ENCODE measurements at regions not wholly inside any gene's neighbourhood (a gene's known extent, or its start where the extent isn't known, plus 50 kb on each side); places are given as distances from the start of the nearest gene placed in this dataset.

DNA sequence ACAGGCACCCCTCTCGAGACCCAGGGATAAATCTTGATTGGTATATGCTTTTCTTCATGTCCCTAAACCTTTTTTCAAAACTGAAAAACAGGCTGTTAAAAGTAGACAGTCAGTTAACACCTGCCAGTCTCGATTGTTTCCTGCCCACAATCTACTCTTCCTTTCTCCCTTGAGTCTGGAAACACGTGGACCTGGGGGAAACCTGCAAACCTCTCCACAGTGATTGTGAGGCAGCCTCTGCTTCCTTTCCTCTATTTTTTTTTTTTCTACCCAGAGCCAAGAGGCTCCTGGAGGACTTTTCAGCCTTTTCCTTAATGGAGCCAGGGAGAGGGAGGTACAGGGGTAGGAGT, 69.4 kb upstream of the CLMP start:
- H3K4me2 ChIP-seq (ENCODE audit: insufficient read depth, low read length, poor library complexity, severe bottlenecking): no peak overlapping the region
- WGBS, 2 donors (ENCODE audit: extremely low coverage in 2 of 2, insufficient read length in 2 of 2, insufficient replicate concordance in 1 of 2): no CpG with 5 or more reads among the region's 3 CpGs
- no peak overlapping the region for H2BK15ac ChIP-seq (ENCODE audit: low read length)
- H3K4me3 ChIP-seq (ENCODE audit: low read length in 2 of 2): no peak overlapping the region
- no peak overlapping the region for H2BK120ac ChIP-seq (ENCODE audit: low read depth, low read length)
- no peak overlapping the region for H4K91ac ChIP-seq (ENCODE audit: low read depth, low read length, poor library complexity)
- DNase-seq (ENCODE audit: low spot score): no peak
- H3K27ac ChIP-seq (replicated peaks; ENCODE audit: low read length): no peak overlapping the region
- H2BK5ac ChIP-seq (ENCODE audit: low read length): no peak overlapping the region
- H2AFZ ChIP-seq (ENCODE audit: low read length): peak overlapping the region; percentile 45
- no peak overlapping the region for H2AK5ac ChIP-seq (ENCODE audit: low read depth, low read length)
- H3K4ac ChIP-seq (ENCODE audit: low read length): no peak overlapping the region
- H3K14ac ChIP-seq (ENCODE audit: low read length): no peak overlapping the region
- H3K18ac ChIP-seq (ENCODE audit: low read length): no peak overlapping the region
- no peaks in the 10 kb centered on the region for H3K9me3 ChIP-seq (replicated peaks in 1 of 2; ENCODE audit: control insufficient read depth in 2 of 2, insufficient read depth in 1 of 2, low read depth in 1 of 2, low read length in 2 of 2)
- no peaks in the 10 kb centered on the region for H3K36me3 ChIP-seq (replicated peaks in 1 of 2; ENCODE audit: control insufficient read depth in 2 of 2, insufficient read depth in 2 of 2, low read length in 2 of 2)
- H3K9ac ChIP-seq (ENCODE audit: low read depth, low read length, poor library complexity): no peak overlapping the region
- H3K79me1 ChIP-seq (ENCODE audit: low read depth, low read length): no peaks in the 10 kb centered on the region
- H2BK12ac ChIP-seq (ENCODE audit: low read length): no peak overlapping the region
- H3K23ac ChIP-seq (ENCODE audit: low read depth, low read length, poor library complexity): no peak overlapping the region
- peaks cover 0 to 19% (median 0%) of the 10 kb centered on the region in 3 experiments for H3K27me3 ChIP-seq (ENCODE audit: control insufficient read depth in 3 of 3, insufficient read depth in 3 of 3, low read depth in 1 of 3, low read length in 3 of 3)
- no peak overlapping the region for H4K8ac ChIP-seq (ENCODE audit: low read depth, low read length)
- peaks cover 5 to 14% of the 10 kb centered on the region in 2 donors for H3K4me1 ChIP-seq (ENCODE audit: control insufficient read depth in 2 of 2, insufficient read depth in 1 of 2, low read depth in 1 of 2, low read length in 2 of 2)

- Histone ChIP-seq H3K4me2 (ENCODE audit: insufficient read depth, low read length, poor library complexity, severe bottlenecking) (peak overlapping the region; percentile 11), H4K8ac (ENCODE audit: low read depth, low read length) (no peak overlapping the region), H3K4ac (ENCODE audit: low read length) (no peak overlapping the region), H3K36me3 (replicated peaks in 1 of 2; ENCODE audit: control insufficient read depth in 2 of 2, insufficient read depth in 2 of 2, low read length in 2 of 2) (no peaks in the 10 kb centered on the region), H2AK5ac (ENCODE audit: low read depth, low read length) (no peak overlapping the region), H3K9ac (ENCODE audit: low read depth, low read length, poor library complexity) (no peak overlapping the region), H2AFZ (ENCODE audit: low read length) (peak overlapping the region; percentile 91), H3K79me1 (ENCODE audit: low read depth, low read length) (no peaks in the 10 kb centered on the region), H4K91ac (ENCODE audit: low read depth, low read length, poor library complexity) (no peak overlapping the region), H3K27me3 (ENCODE audit: control insufficient read depth in 3 of 3, insufficient read depth in 3 of 3, low read depth in 1 of 3, low read length in 3 of 3) (peaks cover 0 to 19% (median 0%) of the 10 kb centered on the region in 3 experiments), H3K4me3 (ENCODE audit: low read length in 2 of 2) (peak overlapping the region in 1 of 2 donors; percentile 38), H2BK5ac (ENCODE audit: low read length) (no peak overlapping the region), H3K14ac (ENCODE audit: low read length) (no peak overlapping the region), H3K18ac (ENCODE audit: low read length) (no peak overlapping the region), H2BK15ac (ENCODE audit: low read length) (no peak overlapping the region), H2BK12ac (ENCODE audit: low read length) (no peak overlapping the region), H3K27ac (replicated peaks; ENCODE audit: low read length) (no peak overlapping the region), H3K4me1 (ENCODE audit: control insufficient read depth in 2 of 2, insufficient read depth in 1 of 2, low read depth in 1 of 2, low read length in 2 of 2) (peaks cover 4 to 11% of the 10 kb centered on the region in 2 donors), H3K23ac (ENCODE audit: low read depth, low read length, poor library complexity) (no peak overlapping the region), H3K9me3 (replicated peaks in 1 of 2; ENCODE audit: control insufficient read depth in 2 of 2, insufficient read depth in 1 of 2, low read depth in 1 of 2, low read length in 2 of 2) (peaks cover 0 to 7% of the 10 kb centered on the region in 2 donors), H2BK120ac (ENCODE audit: low read depth, low read length) (no peak overlapping the region)
- no CpG with 5 or more reads among the region's 25 CpGs for WGBS, 2 donors (ENCODE audit: extremely low coverage in 2 of 2, insufficient read length in 2 of 2, insufficient replicate concordance in 1 of 2)
- DNase-seq (ENCODE audit: low spot score): peak; percentile 69
Measured at GRCh38 chr11:123261345-123262106, 66.5 kb upstream of the CLMP start.

DNA sequence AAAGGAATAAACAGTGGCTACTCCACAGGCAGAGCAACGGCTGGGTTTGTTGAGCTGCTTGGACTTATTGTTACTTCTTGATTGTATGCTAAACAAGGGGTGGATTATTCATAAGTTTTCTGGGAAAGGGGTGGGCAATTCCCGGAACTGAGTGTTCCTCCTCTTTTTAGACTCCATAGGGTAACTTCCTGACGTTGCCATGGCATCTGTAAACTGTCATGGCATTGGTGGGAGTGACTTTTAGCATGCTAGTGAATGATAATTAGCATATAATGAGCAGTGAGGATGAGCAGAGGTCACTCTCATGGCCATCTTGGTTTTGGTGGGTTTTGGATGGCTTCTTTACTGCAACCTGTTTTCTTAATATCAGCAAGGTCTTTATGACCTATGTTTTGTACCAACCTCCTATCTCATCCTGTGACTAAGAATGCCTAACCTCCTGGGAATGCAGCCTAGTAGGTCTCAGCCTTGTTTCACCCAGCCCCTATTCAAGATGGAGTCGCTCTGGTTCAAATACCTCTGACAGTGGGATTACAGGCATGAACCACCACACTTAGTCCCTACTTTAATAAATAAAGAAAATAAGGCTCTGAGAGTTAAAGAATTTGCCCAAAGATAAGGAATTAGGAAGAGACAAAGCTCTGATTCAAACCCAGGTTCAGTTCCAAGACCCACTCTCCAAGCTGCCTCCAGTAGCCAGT, 65.6 kb upstream of the CLMP start:
- no peak overlapping the region for H2AK5ac ChIP-seq (ENCODE audit: low read depth, low read length)
- no peak overlapping the region for H3K14ac ChIP-seq (ENCODE audit: low read length)
- H3K36me3 ChIP-seq (replicated peaks in 1 of 2; ENCODE audit: control insufficient read depth in 2 of 2, insufficient read depth in 2 of 2, low read length in 2 of 2): no peaks in the 10 kb centered on the region
- H3K4me1 ChIP-seq (ENCODE audit: control insufficient read depth in 2 of 2, insufficient read depth in 1 of 2, low read depth in 1 of 2, low read length in 2 of 2): peaks cover 9 to 18% of the 10 kb centered on the region in 2 donors
- H3K4ac ChIP-seq (ENCODE audit: low read length): no peak overlapping the region
- no peak overlapping the region for H4K91ac ChIP-seq (ENCODE audit: low read depth, low read length, poor library complexity)
- H2BK120ac ChIP-seq (ENCODE audit: low read depth, low read length): no peak overlapping the region
- H2BK15ac ChIP-seq (ENCODE audit: low read length): no peak overlapping the region
- H3K9ac ChIP-seq (ENCODE audit: low read depth, low read length, poor library complexity): no peak overlapping the region
- no peak overlapping the region for H2BK12ac ChIP-seq (ENCODE audit: low read length)
- no peak overlapping the region for H3K4me2 ChIP-seq (ENCODE audit: insufficient read depth, low read length, poor library complexity, severe bottlenecking)
- H3K4me3 ChIP-seq (ENCODE audit: low read length in 2 of 2): no peak overlapping the region
- no CpG with 5 or more reads among the region's 4 CpGs for WGBS, 2 donors (ENCODE audit: extremely low coverage in 2 of 2, insufficient read length in 2 of 2, insufficient replicate concordance in 1 of 2)
- H2BK5ac ChIP-seq (ENCODE audit: low read length): no peak overlapping the region
- no peaks in the 10 kb centered on the region for H3K79me1 ChIP-seq (ENCODE audit: low read depth, low read length)
- no peak for DNase-seq (ENCODE audit: low spot score)
- peaks cover 0 to 7% of the 10 kb centered on the region in 2 donors for H3K9me3 ChIP-seq (replicated peaks in 1 of 2; ENCODE audit: control insufficient read depth in 2 of 2, insufficient read depth in 1 of 2, low read depth in 1 of 2, low read length in 2 of 2)
- peak overlapping the region; percentile 91 for H2AFZ ChIP-seq (ENCODE audit: low read length)
- H3K27ac ChIP-seq (replicated peaks; ENCODE audit: low read length): no peak overlapping the region
- peaks cover 0 to 18% (median 0%) of the 10 kb centered on the region in 3 experiments for H3K27me3 ChIP-seq (ENCODE audit: control insufficient read depth in 3 of 3, insufficient read depth in 3 of 3, low read depth in 1 of 3, low read length in 3 of 3)
- H3K18ac ChIP-seq (ENCODE audit: low read length): no peak overlapping the region
- no peak overlapping the region for H4K8ac ChIP-seq (ENCODE audit: low read depth, low read length)
- no peak overlapping the region for H3K23ac ChIP-seq (ENCODE audit: low read depth, low read length, poor library complexity)

DNA sequence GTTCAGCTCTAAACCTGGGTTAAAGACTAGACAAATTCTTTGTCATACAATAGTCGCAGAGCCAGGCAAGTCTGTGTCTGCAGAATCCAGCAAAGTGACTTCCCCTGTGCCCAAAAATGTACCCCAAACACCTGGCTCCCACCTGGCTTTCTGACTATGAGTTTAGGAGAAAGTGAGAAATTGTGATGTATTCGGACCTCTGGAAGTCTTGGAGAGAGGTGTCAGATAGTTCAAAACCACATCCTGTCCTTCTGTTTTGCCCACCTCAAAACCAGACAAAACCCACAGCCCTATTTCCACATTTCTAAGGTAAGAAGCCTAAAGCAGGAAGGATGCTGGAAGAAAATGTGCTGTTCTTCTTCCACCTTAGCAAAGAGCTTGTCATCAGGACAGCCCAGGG, 63.8 kb upstream of the CLMP start:
- DNase-seq (ENCODE audit: low spot score): no peak
- no peak overlapping the region for H3K4me2 ChIP-seq (ENCODE audit: insufficient read depth, low read length, poor library complexity, severe bottlenecking)
- H3K27me3 ChIP-seq (ENCODE audit: control insufficient read depth in 3 of 3, insufficient read depth in 3 of 3, low read depth in 1 of 3, low read length in 3 of 3): peaks cover 0 to 2% (median under 1%) of the 10 kb centered on the region in 3 experiments
- no peaks in the 10 kb centered on the region for H3K36me3 ChIP-seq (replicated peaks in 1 of 2; ENCODE audit: control insufficient read depth in 2 of 2, insufficient read depth in 2 of 2, low read length in 2 of 2)
- H4K8ac ChIP-seq (ENCODE audit: low read depth, low read length): no peak overlapping the region
- no peak overlapping the region for H4K91ac ChIP-seq (ENCODE audit: low read depth, low read length, poor library complexity)
- no peak overlapping the region for H3K9ac ChIP-seq (ENCODE audit: low read depth, low read length, poor library complexity)
- H3K4me3 ChIP-seq (ENCODE audit: low read length in 2 of 2): no peak overlapping the region
- peaks cover 12 to 20% of the 10 kb centered on the region in 2 donors for H3K4me1 ChIP-seq (ENCODE audit: control insufficient read depth in 2 of 2, insufficient read depth in 1 of 2, low read depth in 1 of 2, low read length in 2 of 2)
- no peak overlapping the region for H2BK15ac ChIP-seq (ENCODE audit: low read length)
- no peak overlapping the region for H3K27ac ChIP-seq (replicated peaks; ENCODE audit: low read length)
- no peak overlapping the region for H2AK5ac ChIP-seq (ENCODE audit: low read depth, low read length)
- no peak overlapping the region for H3K14ac ChIP-seq (ENCODE audit: low read length)
- H2BK12ac ChIP-seq (ENCODE audit: low read length): no peak overlapping the region
- no peak overlapping the region for H3K18ac ChIP-seq (ENCODE audit: low read length)
- H3K79me1 ChIP-seq (ENCODE audit: low read depth, low read length): no peaks in the 10 kb centered on the region
- H3K4ac ChIP-seq (ENCODE audit: low read length): no peak overlapping the region
- no peak overlapping the region for H2BK5ac ChIP-seq (ENCODE audit: low read length)
- no peak overlapping the region for H2BK120ac ChIP-seq (ENCODE audit: low read depth, low read length)
- no peak overlapping the region for H2AFZ ChIP-seq (ENCODE audit: low read length)
- H3K9me3 ChIP-seq (replicated peaks in 1 of 2; ENCODE audit: control insufficient read depth in 2 of 2, insufficient read depth in 1 of 2, low read depth in 1 of 2, low read length in 2 of 2): peaks cover 0 to 9% of the 10 kb centered on the region in 2 donors
- H3K23ac ChIP-seq (ENCODE audit: low read depth, low read length, poor library complexity): no peak overlapping the region
- WGBS, 2 donors (ENCODE audit: extremely low coverage in 2 of 2, insufficient read length in 2 of 2, insufficient replicate concordance in 1 of 2): no CpG with 5 or more reads among the region's 2 CpGs

Measured in neuronal stem cell (in vitro differentiated cells).